NCI-H2227 (cell line): ENCODE measurements at regions not wholly inside any gene's neighbourhood (a gene's known extent, or its start where the extent isn't known, plus 50 kb on each side); places are given as distances from the start of the nearest gene placed in this dataset.
A peak's percentile ranks its signal among the peaks of the same experiment; 100 is the strongest.
"Not testable (repeated sequence)": the region's sequence is repeated elsewhere in the genome, so short reads cannot be mapped to it uniquely, and the experiment has no call there.

Source experiments
- DNase-seq: peaks from one replicate; lab custom pipeline; 2025; ENCODE audit not compliant: unreplicated experiment; lab: John Stamatoyannopoulos, UW

- not testable (repeated sequence) for DNase-seq
Measured at GRCh38 chr3:143175940-143176894, 56.6 kb downstream of the CHST2 start.

DNA sequence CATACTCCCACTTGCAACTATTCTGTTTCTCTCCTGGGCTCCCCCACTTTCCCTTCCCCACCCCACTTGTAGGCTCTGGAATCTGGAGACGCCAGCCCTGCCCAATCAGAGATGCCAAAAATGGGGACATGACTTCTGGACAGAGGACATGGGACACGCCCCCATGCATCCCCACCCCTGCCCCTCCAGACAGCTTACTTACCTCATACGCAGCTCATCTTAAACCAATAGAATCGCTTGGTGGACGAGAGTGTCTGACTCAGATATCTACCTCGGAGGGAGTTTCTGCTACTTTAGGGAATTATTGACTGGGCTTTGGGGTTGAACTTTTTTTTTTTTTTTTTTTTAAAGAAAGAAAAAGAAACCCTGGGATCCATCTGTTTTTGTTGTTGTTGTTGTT lies 58.4 kb downstream of the CHST2 start:
- not testable (repeated sequence) for DNase-seq

GRCh38 chr3:143178775-143179548 lies 59.4 kb downstream of the CHST2 start:
- not testable (repeated sequence) for DNase-seq

DNA sequence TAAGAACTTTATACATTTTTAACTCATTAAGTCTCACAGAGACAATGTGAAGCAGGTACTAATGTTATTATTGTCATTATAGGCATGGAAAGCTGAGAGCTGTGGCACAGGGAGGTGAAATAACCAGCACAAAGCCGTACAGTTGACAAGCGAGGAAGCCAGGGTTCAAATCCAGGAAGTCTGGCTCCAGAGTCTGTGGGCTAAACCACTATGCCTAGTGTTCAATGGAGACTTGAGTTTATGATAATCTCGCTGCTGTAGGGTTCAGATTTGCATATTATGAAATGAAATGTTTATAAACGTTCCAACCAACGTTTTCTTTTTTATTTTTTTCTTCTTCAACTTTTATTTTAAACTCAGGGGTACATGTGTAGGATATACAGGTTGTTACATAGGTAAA lies 60.0 kb downstream of the CHST2 start:
- no peak for DNase-seq

GRCh38 chr3:143180860-143181259 lies 61.3 kb downstream of the CHST2 start:
- not testable (repeated sequence) for DNase-seq

GRCh38 chr3:143181977-143182376 lies 62.4 kb downstream of the CHST2 start:
- DNase-seq: not testable (repeated sequence)

DNA sequence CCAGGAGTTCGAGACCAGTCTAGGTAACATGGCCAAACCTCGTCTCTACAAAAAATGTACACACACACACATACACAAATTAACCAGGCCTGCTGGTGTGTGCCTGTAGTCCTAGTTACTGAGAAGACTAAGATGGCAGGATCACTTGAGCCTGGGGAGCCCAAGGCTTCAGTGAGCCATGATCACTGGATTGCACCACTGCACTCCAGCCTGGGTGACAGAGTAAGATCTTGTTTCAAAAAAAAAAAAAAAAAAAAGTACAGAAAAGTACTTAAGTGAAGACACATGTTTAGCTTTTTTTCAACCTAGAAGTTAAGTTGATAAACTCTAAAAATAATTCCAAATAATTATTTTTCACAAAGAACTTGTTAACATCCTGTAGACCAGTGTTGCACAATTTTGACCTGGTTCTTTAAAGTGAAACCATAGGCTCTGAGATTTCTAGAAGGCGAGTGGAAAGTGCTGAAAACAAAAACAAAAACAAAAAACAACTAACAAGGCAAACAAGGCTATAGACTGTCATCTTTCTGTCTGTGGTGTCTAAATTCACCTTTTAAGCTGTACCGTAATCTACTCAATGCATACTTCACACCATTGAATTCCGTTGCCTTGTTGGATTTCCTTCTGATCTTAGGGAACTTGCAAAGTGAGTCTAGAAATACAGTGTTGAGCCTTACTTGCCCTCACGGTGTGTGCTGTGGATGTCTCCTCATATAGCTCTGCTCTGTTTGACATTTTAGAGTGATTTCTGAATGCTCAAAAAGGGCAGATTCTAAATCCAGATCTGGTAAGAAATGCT lies 63.5 kb downstream of the CHST2 start:
- DNase-seq: no peak

DNA sequence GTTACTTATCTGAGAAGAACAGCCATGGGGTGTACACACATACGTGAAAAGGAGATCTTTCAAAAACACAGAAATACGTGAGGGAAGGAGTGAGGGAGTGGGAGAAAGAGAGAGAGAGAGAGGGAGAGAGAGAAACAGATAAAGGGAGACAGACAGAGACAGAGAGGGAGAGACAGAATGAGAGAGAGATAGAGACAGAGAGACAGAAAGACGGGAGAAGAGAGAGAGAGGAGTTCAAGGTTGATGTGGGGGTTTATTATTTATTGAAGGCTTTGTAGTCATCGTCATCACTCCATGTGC lies 64.0 kb downstream of the CHST2 start:
- DNase-seq: no peak

- DNase-seq: no peak
Measured at GRCh38 chr3:143184099-143184498, 64.5 kb downstream of the CHST2 start.

GRCh38 chr3:143185401-143185800 lies 65.8 kb downstream of the CHST2 start:
- no peak for DNase-seq

DNA sequence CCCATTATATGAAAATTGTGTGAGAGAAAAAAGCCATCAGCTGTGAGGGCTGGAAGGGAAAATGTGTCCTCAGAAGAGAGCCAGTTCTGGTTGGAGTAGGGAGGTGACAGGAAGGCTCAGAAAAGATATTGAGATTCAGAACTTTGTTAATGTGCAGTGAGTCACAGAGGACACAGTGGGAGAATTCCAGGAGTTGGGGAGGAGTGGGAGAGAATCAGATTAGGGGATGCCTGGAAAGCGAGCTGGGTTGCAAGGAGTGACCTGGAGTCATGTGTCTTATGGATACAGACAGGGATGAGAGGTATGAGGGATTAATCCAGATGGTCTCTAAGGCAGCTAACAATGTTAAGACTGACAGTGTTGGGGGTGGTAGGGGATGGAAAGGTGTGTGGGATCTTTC lies 67.5 kb downstream of the CHST2 start:
- DNase-seq: no peak

DNA sequence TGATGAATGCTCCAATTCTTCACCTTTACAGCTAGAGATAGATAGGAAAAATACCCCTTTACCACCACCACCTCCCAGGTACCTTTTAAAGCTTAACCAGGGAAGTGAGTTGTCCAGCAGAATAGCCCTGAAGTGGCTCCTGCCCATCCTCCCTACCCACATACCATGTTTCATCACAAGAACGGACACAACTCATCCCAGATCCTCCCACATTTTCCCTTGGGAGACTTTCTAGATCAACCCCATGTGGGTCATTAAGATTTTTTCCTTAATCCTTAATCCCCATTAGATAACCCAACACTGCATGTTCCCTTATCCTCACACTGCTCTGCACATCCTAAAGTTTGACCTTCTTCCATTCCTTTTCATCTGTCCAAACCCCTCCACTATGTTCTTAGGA lies 69.3 kb downstream of the CHST2 start:
- no peak for DNase-seq

- DNase-seq: no peak
Measured at GRCh38 chr3:143190101-143190500, 70.5 kb downstream of the CHST2 start.

- no peak for DNase-seq
Measured at GRCh38 chr3:143192193-143192592, 72.6 kb downstream of the CHST2 start.

GRCh38 chr3:143200001-143200924 lies 80.7 kb downstream of the CHST2 start:
- DNase-seq: no peak

DNA sequence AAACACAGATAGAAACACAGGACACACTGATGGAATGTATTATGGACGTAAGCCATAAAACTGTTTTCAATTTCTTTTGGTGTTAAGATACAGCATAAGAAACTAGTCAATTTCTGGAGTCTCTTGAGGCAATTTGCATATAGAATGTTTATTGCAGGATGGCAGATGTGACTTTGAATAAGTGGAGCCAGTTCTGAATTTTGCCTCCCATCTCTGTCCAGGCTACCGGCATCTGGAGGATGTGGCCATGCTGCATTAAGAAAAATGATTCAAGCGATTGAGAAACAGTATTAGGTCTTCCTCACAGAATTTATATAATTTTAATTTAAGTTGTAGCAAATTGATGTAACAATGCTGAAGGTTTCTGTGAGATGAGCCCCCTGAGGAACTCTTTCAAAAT lies 81.5 kb downstream of the CHST2 start:
- no peak for DNase-seq

GRCh38 chr3:143201870-143202752 lies 82.5 kb downstream of the CHST2 start:
- no peak for DNase-seq

DNA sequence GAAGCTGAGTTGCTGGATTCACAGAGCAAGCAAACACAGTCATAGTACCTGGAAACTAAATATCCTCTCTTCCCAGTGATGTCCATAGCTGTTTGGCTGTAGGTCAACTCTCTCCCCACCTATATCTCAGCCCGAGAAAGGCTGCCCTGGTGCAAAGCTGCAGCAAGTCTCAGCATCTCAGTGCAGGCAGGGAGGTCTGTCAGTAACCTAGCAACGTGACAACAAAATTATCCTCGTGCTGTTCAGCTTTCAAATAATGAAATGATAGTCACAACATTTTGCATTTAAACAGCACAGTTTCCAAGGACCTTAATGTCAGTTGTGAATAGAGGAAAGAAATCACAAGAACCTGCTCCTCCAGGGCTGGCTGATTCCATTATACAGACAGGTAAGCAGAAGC lies 83.6 kb downstream of the CHST2 start:
- peak; percentile 3 for DNase-seq

GRCh38 chr3:143203848-143204247 lies 84.3 kb downstream of the CHST2 start:
- no peak for DNase-seq
